Esophagus muscularis mucosa (tissue), 4 donors: ENCODE measurements at regions not wholly inside any gene's neighbourhood (a gene's known extent, or its start where the extent isn't known, plus 50 kb on each side); places are given as distances from the start of the nearest gene placed in this dataset.

Experiments
- DNase-seq: peaks from one replicate; pipeline ENCODE4 v3.0.0-alpha.2; 2017; ENCODE audit errors: extremely low spot score
- H3K27ac ChIP-seq, 4 donors: fragments of 200-600 bp; sonication (generic); replicated peaks in 1 of 4; 1 replicate in 3 of 4; 2 replicates in 1 of 4; pipeline ENCODE4 v1.5.1; 2016 to 2019; ENCODE audit warnings: mild to moderate bottlenecking in 1 of 4
- H3K27me3 ChIP-seq, 4 donors: fragments of 200-600 bp; sonication (generic); one replicate each; pipeline versions ENCODE4 v1.5.1 to v1.6.0; 2016 to 2019
- H3K36me3 ChIP-seq, 4 donors: fragments of 200-600 bp; sonication (generic); one replicate each; pipeline ENCODE4 v1.5.1; 2016 to 2019
- H3K4me1 ChIP-seq, 4 donors: fragments of 200-600 bp; sonication (generic); one replicate each; pipeline ENCODE4 v1.5.1; 2016 to 2019
- H3K4me3 ChIP-seq, 4 donors: fragments of 200-600 bp; sonication (generic); 1 replicate in 2 of 4; 2 replicates in 2 of 4; pipeline ENCODE4 v1.5.1; 2016 to 2019; ENCODE audit warnings: mild to moderate bottlenecking in 4 of 4, moderate library complexity in 1 of 4
- H3K9me3 ChIP-seq, 4 donors: fragments of 200-600 bp; sonication (generic); 1 replicate in 3 of 4; 2 replicates in 1 of 4; pipeline ENCODE4 v1.5.1; 2016 to 2019
- EP300 ChIP-seq: sonication (generic); formaldehyde crosslinking; IDR thresholded peaks from one replicate; pipeline ENCODE4 v1.6.1; 2017; ENCODE audit warnings: antibody characterized with exemption
- POLR2A ChIP-seq: fragments of 450-650 bp; IDR thresholded peaks from one replicate; pipeline ENCODE4 v1.6.1; 2017; ENCODE audit warnings: antibody characterized with exemption, moderate library complexity, mild to moderate bottlenecking, low read depth
- POLR2AphosphoS5 ChIP-seq, 2 donors: sonication (generic); formaldehyde crosslinking; IDR thresholded peaks; one replicate each; pipeline ENCODE4 v1.6.1; 2017; ENCODE audit warnings: antibody characterized with exemption in 2 of 2
- WGBS: methylation state at CpG from one replicate; pipeline ENCODE4 v1.1.5; 2018; 5-methylcytosine and 5-hydroxymethylcytosine counted together
- intact Hi-C: fragments of 100-400 bp; cut with DNase I; formaldehyde crosslinking; loops from one replicate; pipeline ENCODE4 v1.15.1; 2023
- TF ChIP-seq, protein P1 (sequence below), 3 experiments: fragments of 200-600 bp in 2 of 3; fragments of 450-650 bp in 1 of 3; sonication (generic) in 2 of 3; IDR thresholded peaks; one replicate each; pipeline ENCODE4 v1.5.1; 2017 to 2019; ENCODE audit warnings: antibody characterized with exemption in 3 of 3, mild to moderate bottlenecking in 2 of 3, moderate library complexity in 1 of 3

DNA sequence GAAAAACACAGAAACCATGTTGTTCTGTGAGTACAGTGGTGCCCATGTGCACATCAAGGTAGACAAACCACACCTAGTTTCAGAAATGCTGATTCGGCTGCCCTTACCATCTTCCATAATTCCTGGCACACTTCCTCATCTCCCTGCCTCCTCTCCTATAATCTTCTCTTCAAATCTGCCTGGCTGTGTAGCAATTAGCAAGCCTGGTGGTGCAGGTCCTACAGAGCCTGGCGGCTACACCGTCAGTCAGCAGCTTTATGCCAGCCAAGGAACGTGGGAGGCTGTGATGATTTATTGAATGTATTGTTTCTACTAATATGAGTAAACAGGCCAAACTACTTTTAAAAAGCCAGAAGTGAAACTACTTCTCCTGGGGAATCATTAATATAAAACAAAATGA lies 106.8 kb downstream of the SEMA6D start:
- DNase-seq, result no peak
- intact Hi-C loops, result no loop called here
- 87% methylated on average over 4 of the region's 4 CpGs for WGBS
- Histone ChIP-seq H3K27ac (no peak overlapping the region), H3K36me3 (no peaks in the 10 kb centered on the region), H3K27me3 (no peaks in the 10 kb centered on the region), H3K4me1 (peaks cover 0 to 15% (median 7%) of the 10 kb centered on the region in 4 donors), H3K9me3 (no peaks in the 10 kb centered on the region), H3K4me3 (no peak overlapping the region)
- no peak for TF ChIP-seq EP300
- TF ChIP-seq, protein P1, sequence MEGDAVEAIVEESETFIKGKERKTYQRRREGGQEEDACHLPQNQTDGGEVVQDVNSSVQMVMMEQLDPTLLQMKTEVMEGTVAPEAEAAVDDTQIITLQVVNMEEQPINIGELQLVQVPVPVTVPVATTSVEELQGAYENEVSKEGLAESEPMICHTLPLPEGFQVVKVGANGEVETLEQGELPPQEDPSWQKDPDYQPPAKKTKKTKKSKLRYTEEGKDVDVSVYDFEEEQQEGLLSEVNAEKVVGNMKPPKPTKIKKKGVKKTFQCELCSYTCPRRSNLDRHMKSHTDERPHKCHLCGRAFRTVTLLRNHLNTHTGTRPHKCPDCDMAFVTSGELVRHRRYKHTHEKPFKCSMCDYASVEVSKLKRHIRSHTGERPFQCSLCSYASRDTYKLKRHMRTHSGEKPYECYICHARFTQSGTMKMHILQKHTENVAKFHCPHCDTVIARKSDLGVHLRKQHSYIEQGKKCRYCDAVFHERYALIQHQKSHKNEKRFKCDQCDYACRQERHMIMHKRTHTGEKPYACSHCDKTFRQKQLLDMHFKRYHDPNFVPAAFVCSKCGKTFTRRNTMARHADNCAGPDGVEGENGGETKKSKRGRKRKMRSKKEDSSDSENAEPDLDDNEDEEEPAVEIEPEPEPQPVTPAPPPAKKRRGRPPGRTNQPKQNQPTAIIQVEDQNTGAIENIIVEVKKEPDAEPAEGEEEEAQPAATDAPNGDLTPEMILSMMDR (IDR thresholded peaks at IDR 0.05), result no peak
- no peak for TF ChIP-seq POLR2A
- TF ChIP-seq POLR2AphosphoS5 (IDR thresholded peaks at IDR 0.05), result no peak

DNA sequence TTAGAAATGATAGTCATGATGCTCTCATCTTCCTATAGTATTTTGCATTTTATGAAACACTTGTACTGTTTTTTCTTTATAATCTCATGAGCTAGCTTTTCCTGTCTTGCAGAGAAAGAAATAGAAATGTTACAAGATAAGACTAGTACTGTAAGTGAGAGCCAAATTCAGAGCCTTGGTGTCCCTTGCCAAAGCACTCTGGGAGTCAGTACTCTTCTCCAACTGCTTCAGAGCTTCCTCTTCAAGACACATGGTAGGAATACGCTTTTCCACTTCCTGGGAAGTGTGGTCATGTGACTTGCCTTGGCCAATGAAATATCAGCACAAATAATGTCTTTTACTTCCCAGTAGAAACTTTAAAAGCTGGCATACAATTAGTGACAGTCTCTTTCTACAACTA lies 112.4 kb downstream of the SEMA6D start:
- no peak for DNase-seq
- Histone ChIP-seq H3K27ac (no peak overlapping the region), H3K9me3 (no peaks in the 10 kb centered on the region), H3K4me3 (no peak overlapping the region), H3K27me3 (no peaks in the 10 kb centered on the region), H3K36me3 (no peaks in the 10 kb centered on the region), H3K4me1 (no peaks in the 10 kb centered on the region)
- 92% methylated on average over 1 of the region's 1 CpG for WGBS
- intact Hi-C loops, result no loop called here
- TF ChIP-seq, protein P1 (IDR thresholded peaks at IDR 0.05), result no peak
- TF ChIP-seq POLR2AphosphoS5 (IDR thresholded peaks at IDR 0.05), result no peak
- TF ChIP-seq POLR2A, result no peak
- TF ChIP-seq EP300, result no peak

DNA sequence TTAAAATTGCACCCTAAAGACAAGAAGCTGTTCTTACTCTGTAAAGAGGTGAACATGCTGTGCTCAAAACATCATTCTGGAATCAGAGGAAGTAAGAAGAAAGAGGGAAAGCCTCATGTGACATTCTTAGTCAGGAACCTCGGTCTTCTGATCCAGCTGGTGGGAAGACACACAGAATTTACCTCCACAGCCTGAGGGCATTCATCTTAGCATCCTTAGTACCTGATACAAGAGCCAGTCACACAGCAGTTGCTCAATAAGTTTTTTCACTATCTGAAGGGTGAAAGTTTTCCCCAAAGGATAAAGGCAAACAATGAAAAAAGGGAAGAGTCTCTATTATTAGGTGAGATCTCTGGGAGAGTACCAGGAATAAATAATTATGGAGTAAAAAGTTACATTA lies 116.8 kb downstream of the SEMA6D start:
- Histone ChIP-seq H3K9me3 (no peaks in the 10 kb centered on the region), H3K36me3 (no peaks in the 10 kb centered on the region), H3K27ac (no peak overlapping the region), H3K4me1 (no peaks in the 10 kb centered on the region), H3K4me3 (no peak overlapping the region), H3K27me3 (no peaks in the 10 kb centered on the region)
- TF ChIP-seq POLR2A, result no peak
- DNase-seq, result no peak
- intact Hi-C loops, result no loop called here
- WGBS, result 82% methylated on average over 1 of the region's 1 CpG

DNA sequence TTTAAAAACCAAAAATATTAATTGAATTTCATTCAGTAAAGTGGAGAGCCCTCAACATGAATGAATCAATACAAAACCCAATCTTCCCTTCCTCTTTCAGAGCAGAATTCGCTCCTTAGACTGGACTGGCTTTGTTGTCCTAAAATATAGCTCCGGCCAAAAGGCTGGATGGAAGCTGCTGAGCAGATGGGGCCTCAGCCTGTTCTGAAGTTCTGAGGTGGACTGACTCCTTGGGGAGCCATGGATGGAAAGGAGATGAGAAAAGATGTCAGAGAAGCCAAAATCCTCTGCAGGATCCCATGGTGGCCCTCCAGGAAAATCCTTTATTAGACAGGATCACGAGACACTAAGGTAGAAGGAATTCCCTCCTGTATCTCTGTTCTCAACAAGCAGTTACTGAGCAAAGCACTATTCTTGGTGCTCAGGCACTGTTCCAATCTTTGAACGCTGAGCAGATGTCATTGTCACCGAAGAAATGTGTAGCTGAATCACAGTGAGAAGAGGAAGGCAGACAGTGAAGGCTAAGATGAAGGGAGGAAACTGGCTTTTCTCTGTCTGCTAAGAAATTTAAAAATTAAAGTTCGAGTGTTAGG lies 122.0 kb downstream of the SEMA6D start:
- Histone ChIP-seq H3K36me3 (no peaks in the 10 kb centered on the region), H3K27ac (no peak overlapping the region), H3K27me3 (no peaks in the 10 kb centered on the region), H3K4me3 (no peak overlapping the region), H3K9me3 (no peaks in the 10 kb centered on the region), H3K4me1 (no peaks in the 10 kb centered on the region)
- no peak for DNase-seq
- intact Hi-C loops, result no loop called here
- WGBS, result 73% methylated on average over 5 of the region's 6 CpGs
- no peak for TF ChIP-seq POLR2AphosphoS5 (IDR thresholded peaks at IDR 0.05)
- no peak for TF ChIP-seq POLR2A
- TF ChIP-seq, protein P1 (IDR thresholded peaks at IDR 0.05), result no peak
- no peak for TF ChIP-seq EP300

DNA sequence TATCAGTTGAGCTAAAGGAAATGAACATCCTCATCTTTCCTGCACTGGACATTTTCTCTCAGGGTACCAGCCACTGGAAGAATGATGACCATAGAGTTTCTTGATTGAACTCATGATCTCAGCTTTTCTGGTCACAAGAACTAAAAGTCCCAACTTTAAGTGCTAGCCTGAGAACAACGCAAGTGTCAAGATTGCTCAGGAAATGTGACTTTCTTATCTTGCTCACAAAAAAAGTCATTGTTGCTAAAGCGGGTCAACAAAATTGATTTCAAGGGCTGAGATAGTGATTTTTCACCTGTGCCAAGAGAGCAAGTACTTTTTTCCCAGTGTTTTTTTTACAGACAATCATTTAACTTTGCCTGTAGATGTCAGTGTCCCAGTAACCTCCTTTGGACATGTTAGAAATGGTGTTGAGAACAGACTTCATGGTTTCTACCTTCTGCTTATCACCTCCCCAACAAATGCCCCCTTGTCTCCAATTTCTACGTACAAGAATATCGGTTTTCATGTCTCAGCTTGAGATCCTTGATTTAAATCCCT lies 125.9 kb downstream of the SEMA6D start:
- H3K4me3 ChIP-seq, result no peak overlapping the region
- no peaks in the 10 kb centered on the region for H3K9me3 ChIP-seq
- H3K27ac ChIP-seq, result no peak overlapping the region
- no peak for TF ChIP-seq POLR2A
- TF ChIP-seq, protein P1 (IDR thresholded peaks at IDR 0.05), result no peak
- TF ChIP-seq EP300, result no peak
- TF ChIP-seq POLR2AphosphoS5 (IDR thresholded peaks at IDR 0.05), result no peak
- 86% methylated on average over 4 of the region's 4 CpGs for WGBS
- H3K27me3 ChIP-seq, result no peaks in the 10 kb centered on the region
- intact Hi-C loops, result no loop called here
- no peak for DNase-seq
- no peaks in the 10 kb centered on the region for H3K4me1 ChIP-seq
- H3K36me3 ChIP-seq, result no peaks in the 10 kb centered on the region
